Inflammatory macrophage treated with lipopolysaccharide for 1 hour (primary cell): ENCODE measurements at regions not wholly inside any gene's neighbourhood (a gene's known extent, or its start where the extent isn't known, plus 50 kb on each side); places are given as distances from the start of the nearest gene placed in this dataset.
A peak's percentile ranks its signal among the peaks of the same experiment; 100 is the strongest.

ENCODE experiments used
- DNase-seq, 2 donors: peaks; one replicate each; pipeline ENCODE4 v3.0.0-alpha.2; 2020 to 2022

- no peak for DNase-seq
These were observed 183.2 kb upstream of the GSE1 start for GRCh38 chr16:85429776-85430522.

GRCh38 chr16:85430523-85431421 is 182.3 kb upstream of the GSE1 start:
- DNase-seq = no peak

- no peak for DNase-seq
These were observed 181.5 kb upstream of the GSE1 start for GRCh38 chr16:85431431-85432124.

- DNase-seq = no peak
These were observed 180.5 kb upstream of the GSE1 start for GRCh38 chr16:85432606-85433005.

GRCh38 chr16:85433477-85433876 is 179.6 kb upstream of the GSE1 start:
- DNase-seq = no peak

GRCh38 chr16:85435286-85435685 is 177.8 kb upstream of the GSE1 start:
- no peak for DNase-seq

- no peak for DNase-seq
These were observed 177.4 kb upstream of the GSE1 start for GRCh38 chr16:85435700-85436099.

GRCh38 chr16:85436207-85436606 is 176.9 kb upstream of the GSE1 start:
- DNase-seq = no peak

- no peak for DNase-seq
These were observed 176.4 kb upstream of the GSE1 start for GRCh38 chr16:85436636-85437165.

- peak; percentile 55 to 61 for DNase-seq
These were observed 175.7 kb upstream of the GSE1 start for GRCh38 chr16:85437166-85438052.

- no peak for DNase-seq
These were observed 174.0 kb upstream of the GSE1 start for GRCh38 chr16:85438981-85439685.

GRCh38 chr16:85440744-85441143 is 172.4 kb upstream of the GSE1 start:
- DNase-seq = no peak

- no peak for DNase-seq
These were observed 171.8 kb upstream of the GSE1 start for GRCh38 chr16:85441189-85441889.

GRCh38 chr16:85441890-85442670 is 171.0 kb upstream of the GSE1 start:
- no peak for DNase-seq

- DNase-seq = no peak
These were observed 170.0 kb upstream of the GSE1 start for GRCh38 chr16:85443116-85443515.

- DNase-seq = no peak
These were observed 169.6 kb upstream of the GSE1 start for GRCh38 chr16:85443531-85443930.

- no peak for DNase-seq
These were observed 167.9 kb upstream of the GSE1 start for GRCh38 chr16:85445064-85445778.

- DNase-seq = no peak
These were observed 167.3 kb upstream of the GSE1 start for GRCh38 chr16:85445779-85446222.
